Mesothelial cell of epicardium (in vitro differentiated cells): ENCODE measurements at regions not wholly inside any gene's neighbourhood (a gene's known extent, or its start where the extent isn't known, plus 50 kb on each side); places are given as distances from the start of the nearest gene placed in this dataset.

Experiments used
- DNase-seq, 2 experiments: peaks; one replicate each; pipeline ENCODE4 v3.0.0; 2021; ENCODE audit warnings: low spot score in 2 of 2; ENCODE audit not compliant: unreplicated experiment in 2 of 2
- H3K27ac Mint-ChIP-seq: 2 replicates; pipeline ENCODE4 v1.8.0; 2021; ENCODE audit warnings: mixed read lengths
- H3K27me3 Mint-ChIP-seq: 2 replicates; pipeline ENCODE4 v1.8.0; 2021; ENCODE audit warnings: low read depth, mixed read lengths
- H3K36me3 Mint-ChIP-seq: 2 replicates; pipeline ENCODE4 v1.8.0; 2021; ENCODE audit warnings: mixed read lengths
- H3K4me1 Mint-ChIP-seq: 2 replicates; pipeline ENCODE4 v1.8.0; 2021; ENCODE audit warnings: mixed read lengths
- H3K4me3 Mint-ChIP-seq: 2 replicates; pipeline ENCODE4 v1.8.0; 2021; ENCODE audit warnings: mild to moderate bottlenecking, moderate library complexity, mixed read lengths
- H3K9me3 Mint-ChIP-seq: 2 replicates; pipeline ENCODE4 v1.8.0; 2021; ENCODE audit warnings: mixed read lengths
- TF ChIP-seq, protein P1 (sequence below): fragments of 200-600 bp; sonication (generic); IDR thresholded peaks from one replicate; pipeline ENCODE4 v1.5.0; 2021; ENCODE audit warnings: antibody characterized with exemption; ENCODE audit not compliant: unreplicated experiment

GRCh38 chr13:47790755-47791154 is 210.3 kb downstream of the SUCLA2 start:
- Mint-ChIP-seq H3K27ac (no peak overlapping the region), H3K4me1 (no peaks in the 10 kb centered on the region), H3K36me3 (peaks cover 6% of the 10 kb centered on the region), H3K27me3 (no peaks in the 10 kb centered on the region), H3K9me3 (peaks cover 39% of the 10 kb centered on the region), H3K4me3 (no peak overlapping the region)
- TF ChIP-seq, protein P1, sequence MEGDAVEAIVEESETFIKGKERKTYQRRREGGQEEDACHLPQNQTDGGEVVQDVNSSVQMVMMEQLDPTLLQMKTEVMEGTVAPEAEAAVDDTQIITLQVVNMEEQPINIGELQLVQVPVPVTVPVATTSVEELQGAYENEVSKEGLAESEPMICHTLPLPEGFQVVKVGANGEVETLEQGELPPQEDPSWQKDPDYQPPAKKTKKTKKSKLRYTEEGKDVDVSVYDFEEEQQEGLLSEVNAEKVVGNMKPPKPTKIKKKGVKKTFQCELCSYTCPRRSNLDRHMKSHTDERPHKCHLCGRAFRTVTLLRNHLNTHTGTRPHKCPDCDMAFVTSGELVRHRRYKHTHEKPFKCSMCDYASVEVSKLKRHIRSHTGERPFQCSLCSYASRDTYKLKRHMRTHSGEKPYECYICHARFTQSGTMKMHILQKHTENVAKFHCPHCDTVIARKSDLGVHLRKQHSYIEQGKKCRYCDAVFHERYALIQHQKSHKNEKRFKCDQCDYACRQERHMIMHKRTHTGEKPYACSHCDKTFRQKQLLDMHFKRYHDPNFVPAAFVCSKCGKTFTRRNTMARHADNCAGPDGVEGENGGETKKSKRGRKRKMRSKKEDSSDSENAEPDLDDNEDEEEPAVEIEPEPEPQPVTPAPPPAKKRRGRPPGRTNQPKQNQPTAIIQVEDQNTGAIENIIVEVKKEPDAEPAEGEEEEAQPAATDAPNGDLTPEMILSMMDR = no peak
- DNase-seq = no peak

DNA sequence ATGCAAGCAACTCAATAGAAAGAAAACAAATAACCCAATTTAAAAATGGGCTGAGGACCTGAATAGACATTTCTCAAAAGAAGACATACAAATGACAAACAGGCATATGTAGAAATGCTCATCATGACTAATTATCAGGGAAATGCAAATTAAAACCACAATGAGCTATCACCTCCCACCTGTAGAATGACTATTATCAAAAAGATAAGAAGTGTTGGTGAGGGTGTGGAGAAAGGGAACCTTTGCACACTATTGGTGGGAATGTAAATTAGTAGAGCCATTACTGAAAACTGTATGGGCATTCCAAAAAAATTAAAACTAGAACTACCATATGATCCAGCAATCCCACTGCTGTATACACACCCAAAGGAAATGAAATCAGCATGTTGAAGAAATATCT is 212.2 kb downstream of the SUCLA2 start:
- peaks cover 6% of the 10 kb centered on the region for H3K36me3 Mint-ChIP-seq
- no peak for DNase-seq
- H3K4me1 Mint-ChIP-seq = no peaks in the 10 kb centered on the region
- no peaks in the 10 kb centered on the region for H3K27me3 Mint-ChIP-seq
- peaks cover 39% of the 10 kb centered on the region for H3K9me3 Mint-ChIP-seq
- no peak overlapping the region for H3K27ac Mint-ChIP-seq
- TF ChIP-seq, protein P1 = no peak
- H3K4me3 Mint-ChIP-seq = no peak overlapping the region

- H3K4me3 Mint-ChIP-seq = no peak overlapping the region
Measured at GRCh38 chr13:47774671-47774994, 226.4 kb downstream of the SUCLA2 start.

DNA sequence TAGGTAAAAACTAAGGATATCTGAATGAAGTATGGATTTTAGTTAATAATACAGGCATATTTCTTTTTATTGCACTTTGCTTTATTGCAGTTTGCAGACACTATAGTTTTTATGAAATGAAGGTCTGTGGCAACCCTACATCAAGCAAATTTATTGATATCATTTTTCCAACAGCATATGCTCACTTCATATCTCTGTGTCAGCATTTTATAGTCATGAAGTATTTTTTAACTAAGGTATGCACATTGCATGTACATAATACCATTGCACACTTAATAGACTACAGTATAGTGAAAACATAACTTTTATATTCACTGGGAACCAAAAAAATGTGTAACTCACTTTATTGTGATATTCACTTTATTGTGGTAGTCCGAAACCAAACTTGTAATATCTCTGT is 236.3 kb downstream of the SUCLA2 start:
- H3K9me3 Mint-ChIP-seq = peaks cover 18% of the 10 kb centered on the region
- TF ChIP-seq, protein P1 = no peak
- H3K4me3 Mint-ChIP-seq = no peak overlapping the region
- no peaks in the 10 kb centered on the region for H3K36me3 Mint-ChIP-seq
- H3K27ac Mint-ChIP-seq = no peak overlapping the region
- H3K4me1 Mint-ChIP-seq = no peaks in the 10 kb centered on the region
- DNase-seq = no peak
- peaks cover 9% of the 10 kb centered on the region for H3K27me3 Mint-ChIP-seq

More at GRCh38 chr13:47774671-47774994, 226.4 kb downstream of the SUCLA2 start:
- no peaks in the 10 kb centered on the region for H3K36me3 Mint-ChIP-seq
- no peak overlapping the region for H3K27ac Mint-ChIP-seq
- no peak for DNase-seq
- TF ChIP-seq, protein P1 = no peak
- H3K27me3 Mint-ChIP-seq = no peaks in the 10 kb centered on the region
- H3K9me3 Mint-ChIP-seq = peaks cover 27% of the 10 kb centered on the region
- H3K4me1 Mint-ChIP-seq = peaks cover 6% of the 10 kb centered on the region

DNA sequence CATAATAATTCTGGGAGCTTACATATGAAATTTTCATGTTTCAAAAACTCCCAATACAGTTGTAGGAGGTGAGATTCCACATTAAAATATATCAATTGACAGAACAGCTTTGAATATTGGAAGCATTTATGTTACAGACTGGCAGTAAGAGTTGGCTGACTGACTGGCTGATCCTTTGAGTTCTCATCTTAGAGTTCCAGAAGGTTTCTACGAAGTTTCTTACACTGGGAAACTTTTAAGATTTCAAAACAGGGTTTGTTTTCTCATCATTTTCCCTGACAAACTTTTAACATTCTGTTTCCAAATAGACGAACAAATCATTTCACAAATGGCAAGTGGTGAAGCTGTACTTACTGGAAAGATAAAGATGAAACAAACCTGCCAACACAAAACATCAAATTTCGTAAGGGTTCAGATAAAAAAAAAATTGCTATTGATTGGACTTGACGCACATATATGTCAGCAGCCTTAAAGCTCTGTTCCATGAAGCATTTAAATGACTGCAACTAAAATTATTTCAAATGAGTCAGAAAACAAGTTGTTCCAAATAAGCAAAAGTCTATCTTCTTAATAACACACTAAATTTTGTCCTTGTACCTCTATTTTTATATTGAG is 243.5 kb downstream of the SUCLA2 start:
- Mint-ChIP-seq H3K4me3 (no peak overlapping the region), H3K27me3 (no peaks in the 10 kb centered on the region), H3K4me1 (no peaks in the 10 kb centered on the region), H3K9me3 (peaks cover 12% of the 10 kb centered on the region), H3K36me3 (no peaks in the 10 kb centered on the region), H3K27ac (no peak overlapping the region)
- no peak for DNase-seq
- TF ChIP-seq, protein P1 = no peak

GRCh38 chr13:47747901-47748300 is 253.2 kb downstream of the SUCLA2 start:
- Mint-ChIP-seq H3K27me3 (peaks cover 21% of the 10 kb centered on the region), H3K4me3 (no peak overlapping the region), H3K4me1 (no peaks in the 10 kb centered on the region), H3K9me3 (no peaks in the 10 kb centered on the region), H3K36me3 (no peaks in the 10 kb centered on the region), H3K27ac (no peak overlapping the region)
- DNase-seq = no peak
- TF ChIP-seq, protein P1 = no peak
